DND-41 (cell line): ENCODE measurements at regions not wholly inside any gene's neighbourhood (a gene's known extent, or its start where the extent isn't known, plus 50 kb on each side); places are given as distances from the start of the nearest gene placed in this dataset.

Source experiments
- ATAC-seq: fragments of 200-7000 bp; cut with Tn5 transposase; 3 replicates; pipeline ENCODE4 v1.9.1; 2021; ENCODE audit warnings: low read depth; ENCODE audit not compliant: insufficient read depth
- DNase-seq: peaks from one replicate; pipeline ENCODE4 v3.0.0-alpha.2; 2020
- H2AFZ ChIP-seq: 2 replicates; pipeline ENCODE4 v1.6.0; 2012; ENCODE audit warnings: low read depth, low read length
- H3K27ac ChIP-seq: 2 replicates; pipeline ENCODE4 v1.5.1; 2012; ENCODE audit warnings: low read length, inconsistent platforms
- H3K27me3 ChIP-seq: fragments of 200-600 bp; sonication (generic); 2 replicates; pipeline ENCODE4 v1.6.0; 2012; ENCODE audit warnings: low read length, mild to moderate bottlenecking, inconsistent platforms; ENCODE audit not compliant: insufficient read depth, poor library complexity
- H3K36me3 ChIP-seq: 2 replicates; pipeline ENCODE4 v1.5.1; 2012; ENCODE audit warnings: low read length, inconsistent platforms; ENCODE audit not compliant: insufficient read depth
- H3K4me1 ChIP-seq: 2 replicates; pipeline ENCODE4 v1.5.1; 2012; ENCODE audit warnings: mild to moderate bottlenecking, low read length; ENCODE audit not compliant: insufficient read depth
- H3K4me2 ChIP-seq: 2 replicates; pipeline ENCODE4 v1.6.0; 2012; ENCODE audit warnings: mild to moderate bottlenecking, moderate library complexity, low read length, inconsistent platforms; ENCODE audit not compliant: insufficient read depth
- H3K4me3 ChIP-seq, 2 experiments: fragments of 200-600 bp in 1 of 2; shearing (Covaris generic) in 1 of 2; 2 replicates each; pipeline ENCODE4 v1.5.1; 2012 to 2016; ENCODE audit warnings: inconsistent platforms in 2 of 2, low read length in 2 of 2, mild to moderate bottlenecking in 2 of 2, low read depth in 1 of 2, moderate library complexity in 1 of 2
- H3K79me2 ChIP-seq: 2 replicates; pipeline ENCODE4 v1.6.0; 2012; ENCODE audit warnings: low read length, inconsistent platforms; ENCODE audit not compliant: insufficient read depth
- H3K9ac ChIP-seq: 2 replicates; pipeline ENCODE4 v1.6.0; 2012; ENCODE audit warnings: low read depth, mild to moderate bottlenecking, inconsistent platforms, low read length, moderate library complexity
- H3K9me3 ChIP-seq: 2 replicates; pipeline ENCODE4 v1.5.1; 2012; ENCODE audit warnings: low read length, moderate library complexity, mild to moderate bottlenecking, inconsistent platforms; ENCODE audit not compliant: insufficient read depth, severe bottlenecking
- H4K20me1 ChIP-seq: 2 replicates; pipeline ENCODE4 v1.6.0; 2012; ENCODE audit warnings: low read length; ENCODE audit not compliant: insufficient read depth
- CTCF ChIP-seq: IDR thresholded peaks from 2 replicates; pipeline ENCODE4 v1.5.1; 2012; ENCODE audit warnings: borderline replicate concordance, low read length, moderate library complexity, mild to moderate bottlenecking; ENCODE audit not compliant: poor library complexity, severe bottlenecking; ENCODE audit errors: extremely low read depth
- EZH2 ChIP-seq: IDR thresholded peaks from 3 replicates; pipeline ENCODE4 v1.6.1; 2012; ENCODE audit warnings: borderline replicate concordance, low read depth, mild to moderate bottlenecking, moderate library complexity, low read length, inconsistent platforms; ENCODE audit not compliant: severe bottlenecking

DNA sequence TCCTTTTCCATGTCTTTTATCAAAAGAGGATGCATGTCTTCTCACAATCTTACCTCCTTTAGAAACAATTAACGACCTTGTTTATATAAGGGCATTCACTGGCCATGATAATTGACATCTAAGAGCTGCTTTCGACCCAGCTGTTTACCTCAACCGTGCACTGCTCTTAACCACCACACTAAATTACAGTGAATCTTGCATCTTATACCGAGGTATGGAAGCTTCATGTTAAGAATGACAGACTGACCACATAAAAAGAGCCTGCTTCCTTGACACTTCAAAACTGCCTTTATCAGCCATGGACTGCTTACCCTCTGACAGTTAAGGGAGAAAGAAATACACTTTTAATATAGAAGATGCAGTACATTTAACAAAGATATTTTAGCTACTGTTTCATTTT, 301.7 kb upstream of the LYPLAL1 start:
- Histone ChIP-seq H4K20me1 (no peaks in the 10 kb centered on the region), H3K27me3 (no peaks in the 10 kb centered on the region), H3K27ac (peak overlapping the region; percentile 82), H3K9me3 (no peaks in the 10 kb centered on the region), H3K36me3 (no peaks in the 10 kb centered on the region), H2AFZ (peak overlapping the region; percentile 17; the same call in 1 of the 2 replicates), H3K79me2 (no peaks in the 10 kb centered on the region), H3K4me3 (no peak overlapping the region), H3K9ac (peak overlapping the region; percentile 12; the same call in 1 of the 2 replicates), H3K4me2 (peak overlapping the region; percentile 40; the same call in 1 of the 2 replicates), H3K4me1 (peaks cover 42% of the 10 kb centered on the region)
- peak; percentile 84 for ATAC-seq
- DNase-seq, result peak; percentile 57
- no peak for TF ChIP-seq EZH2

DNA sequence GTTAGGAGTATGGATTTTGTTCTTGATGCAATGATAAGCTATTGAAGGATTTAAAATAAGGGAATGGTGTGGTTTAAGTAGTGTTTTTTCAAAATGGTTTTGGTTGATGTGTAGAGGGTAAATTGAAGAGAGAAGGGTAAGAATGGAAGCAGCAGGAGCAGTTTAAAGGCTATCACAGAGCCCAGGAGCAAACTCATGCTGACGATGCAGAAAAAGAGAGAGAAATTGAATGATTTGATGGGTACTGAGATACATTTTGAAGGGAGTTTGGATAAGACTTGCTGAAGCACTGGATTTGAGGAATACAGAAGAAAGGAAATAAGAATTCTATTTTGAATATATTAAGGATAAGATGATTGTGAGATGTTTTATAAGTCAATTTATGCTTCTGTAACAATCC, 300.8 kb upstream of the LYPLAL1 start:
- Histone ChIP-seq H3K27ac (peak overlapping the region; percentile 82), H3K4me3 (no peak overlapping the region), H3K9ac (peak overlapping the region; percentile 12; the same call in 1 of the 2 replicates), H2AFZ (peak overlapping the region; percentile 60), H3K4me1 (peaks cover 42% of the 10 kb centered on the region), H3K79me2 (no peaks in the 10 kb centered on the region), H3K36me3 (no peaks in the 10 kb centered on the region), H3K9me3 (no peaks in the 10 kb centered on the region), H4K20me1 (no peaks in the 10 kb centered on the region), H3K27me3 (no peaks in the 10 kb centered on the region), H3K4me2 (0 out of 2 replicates have a peak overlapping the region, but pooled peaks have one; percentile 18)
- ATAC-seq, result no peak
- no peak for TF ChIP-seq CTCF
- TF ChIP-seq EZH2, result no peak
- no peak for DNase-seq

- TF ChIP-seq EZH2, result no peak
- no peak for TF ChIP-seq CTCF
- no peaks in the 10 kb centered on the region for H3K36me3 ChIP-seq
- H3K9me3 ChIP-seq, result no peaks in the 10 kb centered on the region
- peak overlapping the region; percentile 38; the same call in 1 of the 2 replicates for H3K9ac ChIP-seq
- H3K4me1 ChIP-seq, result peaks cover 42% of the 10 kb centered on the region
- H2AFZ ChIP-seq, result peak overlapping the region; percentile 60
- no peaks in the 10 kb centered on the region for H4K20me1 ChIP-seq
- peak; percentile 89 for ATAC-seq
- H3K4me3 ChIP-seq, result no peak overlapping the region
- H3K27ac ChIP-seq, result peak overlapping the region; percentile 82
- H3K79me2 ChIP-seq, result no peaks in the 10 kb centered on the region
- no peaks in the 10 kb centered on the region for H3K27me3 ChIP-seq
- peak; percentile 35 for DNase-seq
- H3K4me2 ChIP-seq, result peak overlapping the region; percentile 31; the same call in 1 of the 2 replicates
Measured at GRCh38 chr1:218874313-218874712, 299.4 kb upstream of the LYPLAL1 start.

GRCh38 chr1:218874801-218875400, 298.8 kb upstream of the LYPLAL1 start:
- no peak overlapping the region for H3K4me3 ChIP-seq
- DNase-seq (no peak), ATAC-seq (no peak)
- peak overlapping the region; percentile 24; the same call in 1 of the 2 replicates for H3K9ac ChIP-seq
- no peak for TF ChIP-seq CTCF
- no peak for TF ChIP-seq EZH2
- no peaks in the 10 kb centered on the region for H3K36me3 ChIP-seq
- no peaks in the 10 kb centered on the region for H3K27me3 ChIP-seq
- no peak overlapping the region for H2AFZ ChIP-seq
- no peaks in the 10 kb centered on the region for H4K20me1 ChIP-seq
- peak overlapping the region; percentile 82 for H3K27ac ChIP-seq
- peak overlapping the region; percentile 31; the same call in 1 of the 2 replicates for H3K4me2 ChIP-seq
- H3K79me2 ChIP-seq, result no peaks in the 10 kb centered on the region
- peaks cover 42% of the 10 kb centered on the region for H3K4me1 ChIP-seq
- H3K9me3 ChIP-seq, result no peaks in the 10 kb centered on the region
